ENCODE measurements at regions not wholly inside any gene's neighbourhood (a gene's known extent, or its start where the extent isn't known, plus 50 kb on each side); places are given as distances from the start of the nearest gene placed in this dataset.
"Not testable (repeated sequence)": the region's sequence is repeated elsewhere in the genome, so short reads cannot be mapped to it uniquely, and the experiment has no call there.

GRCh38 chr13:64684108-64684507 is 2546.0 kb downstream of the PCDH9 start:
- no peak for DNase-seq (ENCODE audit: low read depth)

GRCh38 chr13:64680739-64681138 is 2549.4 kb downstream of the PCDH9 start:
- no peak for DNase-seq (ENCODE audit: low read depth)

GRCh38 chr13:64675255-64675892 is 2554.8 kb downstream of the PCDH9 start:
- no peak for DNase-seq (ENCODE audit: low read depth)

- no peak for DNase-seq (ENCODE audit: low read depth)
Observed at GRCh38 chr13:64674126-64674525, 2556.0 kb downstream of the PCDH9 start.

- DNase-seq (ENCODE audit: low read depth): no peak
Observed at GRCh38 chr13:64672751-64673150, 2557.4 kb downstream of the PCDH9 start.

GRCh38 chr13:64662887-64663593 is 2567.1 kb downstream of the PCDH9 start:
- DNase-seq (ENCODE audit: low read depth): no peak

- no peak for DNase-seq (ENCODE audit: low read depth)
Observed at GRCh38 chr13:64648293-64648692, 2581.8 kb downstream of the PCDH9 start.

- no peak for DNase-seq (ENCODE audit: low read depth)
Observed at GRCh38 chr13:64643066-64643465, 2587.1 kb downstream of the PCDH9 start.

GRCh38 chr13:64640002-64640401 is 2590.1 kb downstream of the PCDH9 start:
- no peak for DNase-seq (ENCODE audit: low read depth)

- DNase-seq (ENCODE audit: low read depth): no peak
Observed at GRCh38 chr13:64639206-64639605, 2590.9 kb downstream of the PCDH9 start.

- DNase-seq (ENCODE audit: low read depth): no peak
Observed at GRCh38 chr13:64633948-64634347, 2596.2 kb downstream of the PCDH9 start.

GRCh38 chr13:64627654-64628053 is 2602.5 kb downstream of the PCDH9 start:
- DNase-seq (ENCODE audit: low read depth): no peak

- DNase-seq (ENCODE audit: low read depth): no peak
Observed at GRCh38 chr13:64626105-64626504, 2604.0 kb downstream of the PCDH9 start.

GRCh38 chr13:64617231-64617630 is 2612.9 kb downstream of the PCDH9 start:
- DNase-seq (ENCODE audit: low read depth): no peak

GRCh38 chr13:64591971-64592370 is 2638.2 kb downstream of the PCDH9 start:
- no peak for DNase-seq (ENCODE audit: low read depth)

GRCh38 chr13:64579331-64579730 is 2650.8 kb downstream of the PCDH9 start:
- DNase-seq (ENCODE audit: low read depth): no peak

- DNase-seq (ENCODE audit: low read depth): no peak
Observed at GRCh38 chr13:64568748-64569147, 2661.4 kb downstream of the PCDH9 start.

GRCh38 chr13:64558031-64558430 is 2672.1 kb downstream of the PCDH9 start:
- DNase-seq (ENCODE audit: low read depth): not testable (repeated sequence)

- no peak for DNase-seq (ENCODE audit: low read depth)
Observed at GRCh38 chr13:64556376-64556775, 2673.8 kb downstream of the PCDH9 start.

GRCh38 chr13:64553411-64554129 is 2676.6 kb downstream of the PCDH9 start:
- no peak for DNase-seq (ENCODE audit: low read depth)

- DNase-seq (ENCODE audit: low read depth): no peak
Observed at GRCh38 chr13:64551755-64552154, 2678.4 kb downstream of the PCDH9 start.

GRCh38 chr13:64546371-64546770 is 2683.8 kb downstream of the PCDH9 start:
- no peak for DNase-seq (ENCODE audit: low read depth)

- no peak for DNase-seq (ENCODE audit: low read depth)
Observed at GRCh38 chr13:64540976-64541375, 2689.2 kb downstream of the PCDH9 start.
